HepG2 (cell line): ENCODE measurements at regions not wholly inside any gene's neighbourhood (a gene's known extent, or its start where the extent isn't known, plus 50 kb on each side); places are given as distances from the start of the nearest gene placed in this dataset.

Experiments used
- ATAC-seq: fragments of 200-7000 bp; cut with Tn5 transposase; 3 replicates; pipeline ENCODE4 v1.9.1; 2020; ENCODE audit warnings: mild to moderate bottlenecking, moderate library complexity
- BruUV-seq: library from RNA; stranded (reverse); fragments of 400-500 nt; replicated peaks from 2 replicates; lab custom pipeline; 2021; lab: Mats Ljungman, UMichigan
- CTCF ChIA-PET: fragments of 300-600 bp; formaldehyde crosslinking; extraction: SDS; loops from one replicate; lab custom pipeline; 2021; ENCODE audit warnings: low total read pairs, inconsistent platforms, low intra/inter-chr PET ratio; lab: Yijun Ruan, JAX
- POLR2A ChIA-PET: fragments of 350-600 bp; sonication (Branson Sonifier 250); formaldehyde crosslinking; loops from one replicate; lab custom pipeline; 2020; ENCODE audit warnings: antibody characterized with exemption, inconsistent platforms; lab: Yijun Ruan, JAX
- DNase-seq: peaks from one replicate; pipeline ENCODE4 v3.0.0-alpha.2; 2015; ENCODE audit warnings: low spot score
- FAIRE-seq: peaks from 3 replicates; lab custom pipeline; 2011; peaks lifted over from hg19 to GRCh38; lab: Jason Lieb, UNC
- H2AFZ ChIP-seq: one replicate; pipeline ENCODE4 v1.6.1; 2011; ENCODE audit warnings: low read length, inconsistent platforms
- H3K27ac ChIP-seq: fragments of 300-600 bp; 3 replicates; pipeline ENCODE4 v1.8.0; 2011; ENCODE audit warnings: mixed run types, mild to moderate bottlenecking, mixed read lengths, low read length, inconsistent platforms; ENCODE audit not compliant: insufficient read depth; ENCODE audit errors: extremely low read length
- H3K27me3 ChIP-seq, 2 experiments: fragments of 200-600 bp in 1 of 2; 2 replicates in 1 of 2; 3 replicates in 1 of 2; pipeline versions ENCODE4 v1.6.0 to v1.8.0; 2011; ENCODE audit warnings: low read length in 2 of 2, mild to moderate bottlenecking in 2 of 2, moderate library complexity in 2 of 2, inconsistent platforms in 1 of 2; ENCODE audit not compliant: insufficient read depth in 2 of 2, control insufficient read depth in 1 of 2
- H3K36me3 ChIP-seq, 2 experiments: fragments of 200-600 bp in 1 of 2; replicated peaks in 1 of 2; 2 replicates in 1 of 2; 3 replicates in 1 of 2; pipeline versions ENCODE4 v1.5.1 to v1.8.0; 2011; ENCODE audit warnings: low read length in 2 of 2, inconsistent platforms in 1 of 2; ENCODE audit not compliant: insufficient read depth in 2 of 2, control insufficient read depth in 1 of 2
- H3K4me1 ChIP-seq: 2 replicates; pipeline ENCODE4 v1.5.1; 2012; ENCODE audit warnings: low read length, inconsistent platforms; ENCODE audit not compliant: insufficient read depth
- H3K4me2 ChIP-seq: 2 replicates; pipeline ENCODE4 v1.6.0; 2011; ENCODE audit warnings: low read depth, low read length, inconsistent platforms
- H3K4me3 ChIP-seq, 3 experiments: fragments of 200-600 bp in 1 of 3; sonication (generic), shearing (Covaris generic) in 1 of 3; replicated peaks in 1 of 3; 2 replicates each; pipeline ENCODE4 v1.5.1; 2011 to 2016; ENCODE audit warnings: low read length in 3 of 3, inconsistent platforms in 2 of 3, low read depth in 2 of 3, mild to moderate bottlenecking in 2 of 3, control low read depth in 1 of 3, mixed read lengths in 1 of 3; ENCODE audit not compliant: insufficient read depth in 1 of 3
- H3K79me2 ChIP-seq: one replicate; pipeline ENCODE4 v1.6.1; 2011; ENCODE audit warnings: low read length, inconsistent platforms; ENCODE audit not compliant: insufficient read depth
- H3K9ac ChIP-seq: 2 replicates; pipeline ENCODE4 v1.6.0; 2011; ENCODE audit warnings: mild to moderate bottlenecking, low read depth, low read length, inconsistent platforms; ENCODE audit not compliant: insufficient read depth
- H3K9me3 ChIP-seq: 2 replicates; pipeline ENCODE4 v1.5.1; 2012; ENCODE audit warnings: mild to moderate bottlenecking, low read length
- H4K20me1 ChIP-seq: 2 replicates; pipeline ENCODE4 v1.6.0; 2011; ENCODE audit warnings: inconsistent platforms, mild to moderate bottlenecking, low read length, moderate library complexity; ENCODE audit not compliant: insufficient read depth
- ATF2 ChIP-seq: sonication (generic); formaldehyde crosslinking; IDR thresholded peaks from 2 replicates; pipeline ENCODE4 v1.4.0; 2020; ENCODE audit warnings: missing genetic modification reagents
- CREB3 ChIP-seq: sonication (generic); formaldehyde crosslinking; IDR thresholded peaks from 2 replicates; pipeline ENCODE4 v1.5.0; 2020; ENCODE audit warnings: missing genetic modification reagents
- KLF16 ChIP-seq, 2 experiments: sonication (generic) in 1 of 2; formaldehyde crosslinking in 1 of 2; IDR thresholded peaks; 2 replicates each; pipeline versions ENCODE4 v1.6.1 to v1.8.0; 2016 to 2023; ENCODE audit warnings: missing genetic modification reagents in 2 of 2, missing compliant biosample characterization in 1 of 2
- MXD1 ChIP-seq: sonication (generic); formaldehyde crosslinking; IDR thresholded peaks from 2 replicates; pipeline ENCODE4 v1.4.0; 2020; ENCODE audit warnings: mild to moderate bottlenecking, missing genetic modification reagents
- PAX8 ChIP-seq: sonication (generic); formaldehyde crosslinking; IDR thresholded peaks from 2 replicates; pipeline ENCODE4 v1.8.0; 2022; ENCODE audit warnings: mild to moderate bottlenecking, missing genetic modification reagents, borderline replicate concordance
- PBX3 ChIP-seq: sonication (generic); formaldehyde crosslinking; IDR thresholded peaks from 2 replicates; pipeline ENCODE4 v1.8.1; 2023; ENCODE audit warnings: missing genetic modification reagents, inconsistent platforms, borderline replicate concordance
- PHF20 ChIP-seq: sonication (generic); formaldehyde crosslinking; IDR thresholded peaks from 2 replicates; pipeline ENCODE4 v1.5.0; 2020; ENCODE audit warnings: mild to moderate bottlenecking, missing genetic modification reagents
- RARA ChIP-seq: IDR thresholded peaks from 2 replicates; pipeline ENCODE4 v1.6.1; 2016; ENCODE audit warnings: missing genetic modification reagents, missing compliant biosample characterization
- SKI ChIP-seq: fragments of 450-650 bp; IDR thresholded peaks from one replicate; pipeline ENCODE4 v1.6.1; 2018; ENCODE audit warnings: mild to moderate bottlenecking; ENCODE audit not compliant: partially characterized antibody
- TFAP4 ChIP-seq: sonication (generic); IDR thresholded peaks from 2 replicates; pipeline ENCODE4 v1.6.1; 2016; ENCODE audit warnings: low read depth, borderline replicate concordance
- U2AF2 ChIP-seq: fragments of 200-400 bp; formaldehyde crosslinking; IDR thresholded peaks from 2 replicates; pipeline ENCODE4 v1.6.1; 2017; ENCODE audit warnings: low read depth, mild to moderate bottlenecking, low read length
- ZNF782 ChIP-seq: sonication (generic); formaldehyde crosslinking; IDR thresholded peaks from 2 replicates; pipeline ENCODE4 v1.4.0; 2020; ENCODE audit warnings: missing genetic modification reagents, mild to moderate bottlenecking, borderline replicate concordance
- WGBS: methylation state at CpG from one replicate; pipeline ENCODE4 v1.1.6; 2017; ENCODE audit warnings: low lambda C conversion rate; 5-methylcytosine and 5-hydroxymethylcytosine counted together
- in situ Hi-C: cut with HindIII; loops from 2 replicates; pipeline ENCODE4 v1.10.0; 2017; ENCODE audit warnings: low pct_unique_long_range_greater_than_20kb; ENCODE audit not compliant: extremely low pct_ligation_motif_present
- intact Hi-C: fragments of 100-400 bp; cut with micrococcal nuclease; formaldehyde crosslinking; loops from one replicate; pipeline ENCODE4 v1.10.0; 2022; ENCODE audit not compliant: unreplicated experiment

GRCh38 chr3:102665183-102665582 lies 230.4 kb downstream of the ZPLD1 start:
- DNase-seq = no peak
- no peak overlapping the region for H3K9ac ChIP-seq
- no peak overlapping the region for H3K27ac ChIP-seq
- no peak overlapping the region for H2AFZ ChIP-seq
- WGBS = 2% methylated on average over 4 of the region's 4 CpGs
- no peak for ATAC-seq
- TF ChIP-seq ZNF782 (CRISPR knock-in tag) = no peak
- TF ChIP-seq KLF16 (CRISPR knock-in tag; IDR thresholded peaks at IDR 0.05) = no peak
- TF ChIP-seq PHF20 (CRISPR knock-in tag) = no peak
- TF ChIP-seq TFAP4 = no peak
- no peak for TF ChIP-seq PAX8 (CRISPR knock-in tag)
- TF ChIP-seq SKI = no peak
- no peak for TF ChIP-seq RARA (CRISPR knock-in tag)
- TF ChIP-seq ATF2 (CRISPR knock-in tag) = no peak
- TF ChIP-seq U2AF2 = no peak
- TF ChIP-seq PBX3 (CRISPR knock-in tag) = no peak
- TF ChIP-seq MXD1 (CRISPR knock-in tag) = no peak
- no peak for TF ChIP-seq CREB3 (CRISPR knock-in tag)
- H3K9me3 ChIP-seq = no peaks in the 10 kb centered on the region
- no peaks in the 10 kb centered on the region for H4K20me1 ChIP-seq
- no peaks in the 10 kb centered on the region for H3K4me1 ChIP-seq
- no peaks in the 10 kb centered on the region for H3K79me2 ChIP-seq
- no peak overlapping the region for H3K4me2 ChIP-seq
- no peaks in the 10 kb centered on the region for H3K36me3 ChIP-seq
- H3K27me3 ChIP-seq = no peaks in the 10 kb centered on the region; a peak in 1 of 5 replicates
- no TSS peak for BruUV-seq
- CTCF ChIA-PET = no interaction called here
- POLR2A ChIA-PET = no interaction called here
- no peak for FAIRE-seq
- no peak overlapping the region for H3K4me3 ChIP-seq
- intact Hi-C loops = no loop called here
- in situ Hi-C loops = loop anchor here (25.0 kb wide), 1 partner anchor 747 kb away; no protein-coding TSS in a partner anchor
